GM21423 (cell line): ENCODE measurements at regions not wholly inside any gene's neighbourhood (a gene's known extent, or its start where the extent isn't known, plus 50 kb on each side); places are given as distances from the start of the nearest gene placed in this dataset.
"Not testable (repeated sequence)": the region's sequence is repeated elsewhere in the genome, so short reads cannot be mapped to it uniquely, and the experiment has no call there.

Experiments used
- ATAC-seq: cut with Tn5 transposase; IDR thresholded peaks from one replicate; pipeline ENCODE4 v1.9.1; 2021; ENCODE audit warnings: mild to moderate bottlenecking, moderate library complexity; ENCODE audit not compliant: unreplicated experiment

GRCh38 chr10:3396116-3396515, 223.5 kb upstream of the PITRM1 start:
- ATAC-seq: no peak

GRCh38 chr10:3395458-3395861, 222.9 kb upstream of the PITRM1 start:
- ATAC-seq: no peak

GRCh38 chr10:3395041-3395440, 222.5 kb upstream of the PITRM1 start:
- no peak for ATAC-seq

- no peak for ATAC-seq
Observed at GRCh38 chr10:3393958-3394357, 221.4 kb upstream of the PITRM1 start.

- ATAC-seq: no peak
Observed at GRCh38 chr10:3391657-3392056, 219.1 kb upstream of the PITRM1 start.

- ATAC-seq: no peak
Observed at GRCh38 chr10:3389130-3389529, 216.5 kb upstream of the PITRM1 start.

- no peak for ATAC-seq
Observed at GRCh38 chr10:3385487-3385886, 212.9 kb upstream of the PITRM1 start.

GRCh38 chr10:3382092-3382491, 209.5 kb upstream of the PITRM1 start:
- no peak for ATAC-seq

GRCh38 chr10:3380406-3381050, 207.9 kb upstream of the PITRM1 start:
- ATAC-seq: no peak

- ATAC-seq: no peak
Observed at GRCh38 chr10:3376631-3377030, 204.0 kb upstream of the PITRM1 start.

- no peak for ATAC-seq
Observed at GRCh38 chr10:3375505-3375904, 202.9 kb upstream of the PITRM1 start.

GRCh38 chr10:3374914-3375313, 202.3 kb upstream of the PITRM1 start:
- no peak for ATAC-seq

GRCh38 chr10:3373374-3374027, 200.9 kb upstream of the PITRM1 start:
- not testable (repeated sequence) for ATAC-seq

GRCh38 chr10:3372281-3372680, 199.7 kb upstream of the PITRM1 start:
- no peak for ATAC-seq

- ATAC-seq: not testable (repeated sequence)
Observed at GRCh38 chr10:3371624-3372023, 199.0 kb upstream of the PITRM1 start.

- ATAC-seq: no peak
Observed at GRCh38 chr10:3366735-3367405, 194.3 kb upstream of the PITRM1 start.

GRCh38 chr10:3366043-3366442, 193.5 kb upstream of the PITRM1 start:
- no peak for ATAC-seq

- ATAC-seq: no peak
Observed at GRCh38 chr10:3365630-3366029, 193.0 kb upstream of the PITRM1 start.

- ATAC-seq: no peak
Observed at GRCh38 chr10:3364768-3365480, 192.3 kb upstream of the PITRM1 start.

GRCh38 chr10:3363311-3364045, 190.9 kb upstream of the PITRM1 start:
- no peak for ATAC-seq

- ATAC-seq: no peak
Observed at GRCh38 chr10:3362394-3362793, 189.8 kb upstream of the PITRM1 start.
